GM12878 (cell line): ENCODE measurements at regions not wholly inside any gene's neighbourhood (a gene's known extent, or its start where the extent isn't known, plus 50 kb on each side); places are given as distances from the start of the nearest gene placed in this dataset.

ENCODE experiments used
- ATAC-seq: fragments of 200-7000 bp; cut with Tn5 transposase; 3 replicates; pipeline ENCODE4 v1.9.1; 2020; ENCODE audit warnings: mild to moderate bottlenecking, moderate library complexity
- BruUV-seq: library from RNA; stranded (reverse); fragments of 400-500 nt; replicated peaks from 2 replicates; lab custom pipeline; 2021; lab: Mats Ljungman, UMichigan
- CTCF ChIA-PET: fragments of 300-600 bp; sonication (Branson Sonifier 250); formaldehyde crosslinking; extraction: SDS; loops from one replicate; lab custom pipeline; 2021; ENCODE audit warnings: inconsistent platforms; lab: Yijun Ruan, JAX
- POLR2A ChIA-PET: fragments of 350-600 bp; formaldehyde crosslinking; extraction: SDS; loops from one replicate; lab custom pipeline; 2021; ENCODE audit warnings: inconsistent platforms; lab: Charles Lee
- RAD21 ChIA-PET: fragments of 300-600 bp; sonication (Branson Sonifier 250); formaldehyde crosslinking; loops from one replicate; lab custom pipeline; 2023; ENCODE audit warnings: antibody characterized with exemption; ENCODE audit not compliant: unreplicated experiment; lab: Charles Lee
- SMC1A ChIA-PET: fragments of 300-600 bp; sonication (Branson Sonifier 250); formaldehyde crosslinking; loops from one replicate; lab custom pipeline; 2023; ENCODE audit not compliant: unreplicated experiment, uncharacterized antibody; lab: Charles Lee
- DNase-seq: peaks from one replicate; pipeline ENCODE4 v3.0.0-alpha.2; 2011; ENCODE audit warnings: low read depth, low spot score
- FAIRE-seq: peaks from 3 replicates; lab custom pipeline; 2011; peaks lifted over from hg19 to GRCh38; lab: Jason Lieb, UNC
- H2AFZ ChIP-seq: 2 replicates; pipeline ENCODE4 v1.6.0; 2011; ENCODE audit warnings: low read depth, low read length, control low read depth; ENCODE audit not compliant: control insufficient read depth
- H3K27ac ChIP-seq: 2 replicates; pipeline ENCODE4 v1.5.1; 2011; ENCODE audit warnings: control low read depth; ENCODE audit not compliant: control insufficient read depth, insufficient read depth
- H3K27me3 ChIP-seq, 2 experiments: replicated peaks in 1 of 2; 2 replicates each; pipeline versions ENCODE4 v1.6.0 to v1.6.1; 2011; ENCODE audit warnings: low read length in 1 of 2; ENCODE audit not compliant: control insufficient read depth in 2 of 2, insufficient read depth in 2 of 2
- H3K36me3 ChIP-seq, 2 experiments: 2 replicates each; pipeline ENCODE4 v1.5.1; 2011; ENCODE audit warnings: low read length in 1 of 2; ENCODE audit not compliant: control insufficient read depth in 2 of 2, insufficient read depth in 2 of 2
- H3K4me1 ChIP-seq: 2 replicates; pipeline ENCODE4 v1.6.1; 2011; ENCODE audit warnings: mild to moderate bottlenecking, low read length, moderate library complexity, mixed read lengths; ENCODE audit not compliant: control insufficient read depth, insufficient read depth
- H3K4me2 ChIP-seq: 2 replicates; pipeline ENCODE4 v1.6.0; 2011; ENCODE audit warnings: control low read depth; ENCODE audit not compliant: control insufficient read depth, insufficient read depth
- H3K4me3 ChIP-seq: fragments of 200-600 bp; sonication (generic); 2 replicates; pipeline ENCODE4 v1.5.1; 2016
- H3K79me2 ChIP-seq: 2 replicates; pipeline ENCODE4 v1.6.0; 2011; ENCODE audit warnings: low read length; ENCODE audit not compliant: control insufficient read depth, insufficient read depth
- H3K9ac ChIP-seq: 2 replicates; pipeline ENCODE4 v1.8.0; 2011; ENCODE audit warnings: low read length, control low read depth, mixed read lengths; ENCODE audit not compliant: control insufficient read depth, insufficient read depth
- H3K9me3 ChIP-seq: replicated peaks from 3 replicates; pipeline ENCODE4 v1.5.1; 2011; ENCODE audit warnings: mild to moderate bottlenecking, low read length; ENCODE audit not compliant: control insufficient read depth, insufficient read depth
- H4K20me1 ChIP-seq: 2 replicates; pipeline ENCODE4 v1.6.0; 2011; ENCODE audit not compliant: control insufficient read depth, insufficient read depth
- ASH2L ChIP-seq: fragments of 300-600, 200-600 bp; sonication (generic); IDR thresholded peaks from 2 replicates; pipeline ENCODE4 v1.6.1; 2017; ENCODE audit warnings: low read depth, mild to moderate bottlenecking, borderline replicate concordance
- BMI1 ChIP-seq: fragments of 450-650 bp; IDR thresholded peaks from 2 replicates; pipeline ENCODE4 v1.6.1; 2016; ENCODE audit warnings: mild to moderate bottlenecking, moderate library complexity, borderline replicate concordance
- CBX3 ChIP-seq: fragments of 200-600 bp; sonication (generic); IDR thresholded peaks from 2 replicates; pipeline ENCODE4 v1.6.1; 2016; ENCODE audit warnings: low read depth, borderline replicate concordance
- HDGF ChIP-seq: fragments of 450-650 bp; IDR thresholded peaks from 2 replicates; pipeline ENCODE4 v1.6.1; 2016; ENCODE audit warnings: antibody characterized with exemption
- MEF2B ChIP-seq: fragments of 450-650 bp; IDR thresholded peaks from 2 replicates; pipeline ENCODE4 v1.6.1; 2018; ENCODE audit warnings: mild to moderate bottlenecking, moderate library complexity; ENCODE audit not compliant: partially characterized antibody, poor library complexity, severe bottlenecking
- PML ChIP-seq: IDR thresholded peaks from 2 replicates; pipeline ENCODE4 v1.6.1; 2012; ENCODE audit warnings: low read length, inconsistent platforms
- POU2F2 ChIP-seq: IDR thresholded peaks from 3 replicates; pipeline ENCODE4 v1.6.1; 2011; ENCODE audit warnings: low read depth, mild to moderate bottlenecking, low read length, borderline replicate concordance
- RAD21 ChIP-seq: IDR thresholded peaks from 2 replicates; pipeline ENCODE4 v1.6.1; 2011; ENCODE audit warnings: mild to moderate bottlenecking, low read depth, low read length, moderate library complexity; ENCODE audit not compliant: insufficient read depth
- RAD51 ChIP-seq: fragments of 450-650 bp; IDR thresholded peaks from 2 replicates; pipeline ENCODE4 v1.6.1; 2016; ENCODE audit warnings: moderate library complexity, mild to moderate bottlenecking, inconsistent platforms
- SUPT20H ChIP-seq: IDR thresholded peaks from 2 replicates; pipeline ENCODE4 v1.6.1; 2011; ENCODE audit warnings: low read depth, mild to moderate bottlenecking, low read length, moderate library complexity, borderline replicate concordance; ENCODE audit not compliant: control insufficient read depth
- YY1 ChIP-seq: IDR thresholded peaks from 2 replicates; pipeline ENCODE4 v1.6.1; 2011; ENCODE audit warnings: low read depth, mild to moderate bottlenecking, low read length
- WGBS: methylation state at CpG from one replicate; pipeline ENCODE4 v1.1.6; 2016; ENCODE audit warnings: low lambda C conversion rate; ENCODE audit not compliant: insufficient replicate concordance, insufficient coverage; ENCODE audit errors: missing lambda C conversion rate; 5-methylcytosine and 5-hydroxymethylcytosine counted together
- in situ Hi-C: fragments of 300-500 bp; cut with MboI; formaldehyde crosslinking; loops from 9 replicates; pipeline ENCODE4 v1.14.3; 2018; ENCODE audit warnings: mixed read lengths
- intact Hi-C: fragments of 100-400 bp; cut with micrococcal nuclease; formaldehyde crosslinking; loops from one replicate; pipeline ENCODE4 v1.14.2; 2022; ENCODE audit not compliant: unreplicated experiment
- TF ChIP-seq, protein P1 (sequence below): fragments of 450-650 bp; IDR thresholded peaks from 2 replicates; pipeline ENCODE4 v1.6.1; 2018; ENCODE audit warnings: borderline replicate concordance, mild to moderate bottlenecking; ENCODE audit not compliant: partially characterized antibody
- TF ChIP-seq, protein P2 (sequence below): IDR thresholded peaks from 2 replicates; pipeline ENCODE4 v1.6.1; 2011; ENCODE audit warnings: borderline replicate concordance, low read depth, mild to moderate bottlenecking, moderate library complexity, mixed read lengths, low read length; ENCODE audit not compliant: insufficient read depth; ENCODE audit errors: extremely low read length
- TF ChIP-seq, protein P3 (sequence below): IDR thresholded peaks from 2 replicates; pipeline ENCODE4 v1.6.1; 2012; ENCODE audit warnings: low read depth, low read length, improper control_type of control experiment
- TF ChIP-seq, protein P4 (sequence below): IDR thresholded peaks from 2 replicates; pipeline ENCODE4 v1.6.1; 2011; ENCODE audit warnings: low read depth, mild to moderate bottlenecking, low read length, moderate library complexity, borderline replicate concordance; ENCODE audit errors: extremely low read depth

DNA sequence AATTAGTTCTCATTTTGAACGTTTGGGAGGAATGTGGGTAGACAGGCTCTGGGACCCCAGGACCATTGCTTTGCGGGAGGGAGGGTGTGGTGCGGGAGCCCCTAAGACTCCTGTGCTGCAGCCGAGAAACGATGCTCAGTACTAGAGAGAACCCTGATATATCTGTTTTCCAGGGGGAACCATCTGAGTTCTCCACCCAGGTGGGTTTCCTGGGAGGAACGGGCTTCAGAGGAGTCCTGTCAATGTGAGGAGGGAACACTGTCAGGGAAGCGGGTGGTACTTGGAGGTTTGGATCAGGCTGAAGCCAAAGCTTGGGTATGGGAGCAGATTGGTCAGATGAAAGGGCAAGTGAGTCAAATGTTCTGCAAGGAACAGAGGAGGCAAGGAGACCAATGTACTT, 358.0 kb downstream of the FGF9 start:
- ATAC-seq, result no peak
- H3K27me3 ChIP-seq, result no peaks in the 10 kb centered on the region
- H3K27ac ChIP-seq, result no peak overlapping the region
- no peak overlapping the region for H3K4me2 ChIP-seq
- no peaks in the 10 kb centered on the region for H3K4me1 ChIP-seq
- TF ChIP-seq YY1 (no peak), RAD21 (no peak), SUPT20H (no peak), ASH2L (no peak), PML (no peak)
- TF ChIP-seq, all 136 proteins: peak for 0
- Histone ChIP-seq H3K79me2 (no peaks in the 10 kb centered on the region), H4K20me1 (no peaks in the 10 kb centered on the region), H3K9me3 (no peaks in the 10 kb centered on the region), H3K36me3 (no peaks in the 10 kb centered on the region), H2AFZ (no peak overlapping the region), H3K9ac (no peak overlapping the region), H3K4me3 (no peak overlapping the region)
- FAIRE-seq (no peak), DNase-seq (no peak)
- in situ Hi-C loops, result no loop called here
- ChIA-PET POLR2A (no interaction called here), RAD21 (no interaction called here), CTCF (interaction anchor here (0.7 kb wide), 1 partner anchor 12 kb away, joined by 4 read pairs; no protein-coding TSS in a partner anchor), SMC1A (no interaction called here)
- intact Hi-C loops, result no loop called here
- 56% methylated on average over 7 of the region's 7 CpGs for WGBS
- BruUV-seq, result no TSS peak

DNA sequence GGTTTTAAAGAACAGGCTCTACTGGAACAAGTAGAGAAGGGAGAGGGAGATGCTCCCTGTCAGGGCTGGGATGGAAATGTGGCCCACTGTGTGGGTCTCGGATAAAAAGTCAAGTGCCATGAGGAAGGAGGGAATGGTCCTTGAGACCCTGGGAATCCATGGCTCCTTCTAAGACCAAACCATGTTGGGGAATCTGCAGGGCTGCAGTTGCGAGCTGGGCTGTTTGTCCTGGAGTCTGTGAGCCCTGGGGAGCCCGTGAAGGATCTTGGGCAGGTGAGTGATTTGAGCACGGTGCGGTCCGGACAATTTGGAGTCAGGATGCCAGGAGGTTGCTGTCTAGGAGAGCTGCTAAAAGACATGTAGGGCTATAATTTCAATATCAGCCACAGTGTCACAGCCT, 359.4 kb downstream of the FGF9 start:
- BruUV-seq, result no TSS peak
- no peak for FAIRE-seq
- ChIA-PET CTCF (no interaction called here), RAD21 (no interaction called here), POLR2A (no interaction called here), SMC1A (no interaction called here)
- no peak overlapping the region for H3K9ac ChIP-seq
- H3K27me3 ChIP-seq, result no peaks in the 10 kb centered on the region
- in situ Hi-C loops, result no loop called here
- H3K36me3 ChIP-seq, result no peaks in the 10 kb centered on the region
- H4K20me1 ChIP-seq, result no peaks in the 10 kb centered on the region
- no peak overlapping the region for H3K27ac ChIP-seq
- H3K79me2 ChIP-seq, result no peaks in the 10 kb centered on the region
- no peak overlapping the region for H3K4me3 ChIP-seq
- intact Hi-C loops, result no loop called here
- no peak for DNase-seq
- no peak for ATAC-seq
- no peak overlapping the region for H3K4me2 ChIP-seq
- H2AFZ ChIP-seq, result no peak overlapping the region
- H3K9me3 ChIP-seq, result no peaks in the 10 kb centered on the region
- no peaks in the 10 kb centered on the region for H3K4me1 ChIP-seq
- WGBS, result 53% methylated on average over 6 of the region's 6 CpGs
- no peak for TF ChIP-seq HDGF
- TF ChIP-seq, protein P1, sequence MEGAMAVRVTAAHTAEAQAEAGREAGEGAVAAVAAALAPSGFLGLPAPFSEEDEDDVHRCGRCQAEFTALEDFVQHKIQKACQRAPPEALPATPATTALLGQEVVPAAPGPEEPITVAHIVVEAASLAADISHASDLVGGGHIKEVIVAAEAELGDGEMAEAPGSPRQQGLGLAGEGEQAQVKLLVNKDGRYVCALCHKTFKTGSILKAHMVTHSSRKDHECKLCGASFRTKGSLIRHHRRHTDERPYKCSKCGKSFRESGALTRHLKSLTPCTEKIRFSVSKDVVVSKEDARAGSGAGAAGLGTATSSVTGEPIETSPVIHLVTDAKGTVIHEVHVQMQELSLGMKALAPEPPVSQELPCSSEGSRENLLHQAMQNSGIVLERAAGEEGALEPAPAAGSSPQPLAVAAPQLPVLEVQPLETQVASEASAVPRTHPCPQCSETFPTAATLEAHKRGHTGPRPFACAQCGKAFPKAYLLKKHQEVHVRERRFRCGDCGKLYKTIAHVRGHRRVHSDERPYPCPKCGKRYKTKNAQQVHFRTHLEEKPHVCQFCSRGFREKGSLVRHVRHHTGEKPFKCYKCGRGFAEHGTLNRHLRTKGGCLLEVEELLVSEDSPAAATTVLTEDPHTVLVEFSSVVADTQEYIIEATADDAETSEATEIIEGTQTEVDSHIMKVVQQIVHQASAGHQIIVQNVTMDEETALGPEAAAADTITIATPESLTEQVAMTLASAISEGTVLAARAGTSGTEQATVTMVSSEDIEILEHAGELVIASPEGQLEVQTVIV, result no peak
- TF ChIP-seq MEF2B, result no peak
- TF ChIP-seq, protein P2, sequence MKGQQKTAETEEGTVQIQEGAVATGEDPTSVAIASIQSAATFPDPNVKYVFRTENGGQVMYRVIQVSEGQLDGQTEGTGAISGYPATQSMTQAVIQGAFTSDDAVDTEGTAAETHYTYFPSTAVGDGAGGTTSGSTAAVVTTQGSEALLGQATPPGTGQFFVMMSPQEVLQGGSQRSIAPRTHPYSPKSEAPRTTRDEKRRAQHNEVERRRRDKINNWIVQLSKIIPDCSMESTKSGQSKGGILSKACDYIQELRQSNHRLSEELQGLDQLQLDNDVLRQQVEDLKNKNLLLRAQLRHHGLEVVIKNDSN, result no peak
- TF ChIP-seq RAD51, result no peak
- TF ChIP-seq CBX3, result no peak
- TF ChIP-seq, protein P3, sequence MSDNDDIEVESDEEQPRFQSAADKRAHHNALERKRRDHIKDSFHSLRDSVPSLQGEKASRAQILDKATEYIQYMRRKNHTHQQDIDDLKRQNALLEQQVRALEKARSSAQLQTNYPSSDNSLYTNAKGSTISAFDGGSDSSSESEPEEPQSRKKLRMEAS, result no peak
- TF ChIP-seq POU2F2, result no peak
- TF ChIP-seq, protein P4, sequence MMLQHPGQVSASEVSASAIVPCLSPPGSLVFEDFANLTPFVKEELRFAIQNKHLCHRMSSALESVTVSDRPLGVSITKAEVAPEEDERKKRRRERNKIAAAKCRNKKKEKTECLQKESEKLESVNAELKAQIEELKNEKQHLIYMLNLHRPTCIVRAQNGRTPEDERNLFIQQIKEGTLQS, result no peak
- no peak for TF ChIP-seq BMI1
